Endothelial cell of umbilical vein (primary cell): ENCODE measurements at regions not wholly inside any gene's neighbourhood (a gene's known extent, or its start where the extent isn't known, plus 50 kb on each side); places are given as distances from the start of the nearest gene placed in this dataset.

ENCODE experiments used
- BruUV-seq: library from RNA; stranded (reverse); fragments of 400-500 nt; replicated peaks from 2 replicates; lab custom pipeline; 2021; lab: Mats Ljungman, UMichigan
- CTCF ChIA-PET: fragments of 300-600, 350-600 bp; sonication (Branson Sonifier 250); formaldehyde crosslinking; loops from one replicate; lab custom pipeline; 2021; ENCODE audit warnings: antibody characterized with exemption, inconsistent platforms; lab: Charles Lee
- POLR2A ChIA-PET: fragments of 300-600, 350-600 bp; sonication (Branson Sonifier 250); formaldehyde crosslinking; loops from one replicate; lab custom pipeline; 2021; ENCODE audit warnings: antibody characterized with exemption, inconsistent platforms; lab: Charles Lee
- DNase-seq: peaks from one replicate; pipeline ENCODE4 v3.0.0-alpha.2; 2011; ENCODE audit warnings: low read depth, low spot score
- FAIRE-seq: peaks from 2 replicates; lab custom pipeline; 2011; peaks lifted over from hg19 to GRCh38; lab: Jason Lieb, UNC
- H2AFZ ChIP-seq: 2 replicates; pipeline ENCODE4 v1.6.0; 2012; ENCODE audit warnings: low read depth, low read length, control low read depth, inconsistent platforms
- H3K27ac ChIP-seq: 2 replicates; pipeline ENCODE4 v1.5.1; 2011; ENCODE audit warnings: low read depth, mild to moderate bottlenecking, control low read depth, low read length, moderate library complexity; ENCODE audit not compliant: insufficient read depth
- H3K27me3 ChIP-seq, 2 experiments: 2 replicates each; pipeline versions ENCODE4 v1.6.0 to v1.6.1; 2011; ENCODE audit warnings: low read length in 2 of 2, mixed read lengths in 1 of 2; ENCODE audit not compliant: control insufficient read depth in 2 of 2, insufficient read depth in 2 of 2
- H3K36me3 ChIP-seq, 2 experiments: 2 replicates in 1 of 2; 3 replicates in 1 of 2; pipeline ENCODE4 v1.5.1; 2011; ENCODE audit warnings: low read length in 2 of 2, mild to moderate bottlenecking in 1 of 2, moderate library complexity in 1 of 2; ENCODE audit not compliant: control insufficient read depth in 2 of 2, insufficient read depth in 2 of 2; ENCODE audit errors: extremely low read depth in 1 of 2
- H3K4me1 ChIP-seq: 3 replicates; pipeline ENCODE4 v1.5.1; 2011; ENCODE audit warnings: mild to moderate bottlenecking, low read length; ENCODE audit not compliant: control insufficient read depth, insufficient read depth; ENCODE audit errors: extremely low read depth
- H3K4me2 ChIP-seq: 2 replicates; pipeline ENCODE4 v1.6.1; 2011; ENCODE audit warnings: low read length, control low read depth, mixed read lengths; ENCODE audit not compliant: insufficient read depth
- H3K4me3 ChIP-seq, 3 experiments: fragments of 200-600 bp in 1 of 3; sonication (generic), shearing (Covaris generic) in 1 of 3; replicated peaks in 1 of 3; 2 replicates each; pipeline ENCODE4 v1.5.1; 2011 to 2016; ENCODE audit warnings: control low read depth in 3 of 3, low read length in 3 of 3, mild to moderate bottlenecking in 2 of 3, inconsistent platforms in 1 of 3, low read depth in 1 of 3, moderate library complexity in 1 of 3; ENCODE audit not compliant: insufficient read depth in 1 of 3
- H3K79me2 ChIP-seq: 2 replicates; pipeline ENCODE4 v1.6.0; 2012; ENCODE audit warnings: low read length, inconsistent platforms; ENCODE audit not compliant: control insufficient read depth, insufficient read depth
- H3K9ac ChIP-seq: replicated peaks from 2 replicates; pipeline ENCODE3; 2011; ENCODE audit warnings: low read length, control low read depth; ENCODE audit not compliant: insufficient read depth; ENCODE audit errors: extremely low read depth
- H3K9me1 ChIP-seq: replicated peaks from 3 replicates; pipeline ENCODE4 v1.6.0; 2011; ENCODE audit warnings: mild to moderate bottlenecking, low read length; ENCODE audit not compliant: control insufficient read depth, insufficient read depth; ENCODE audit errors: extremely low read depth
- H3K9me3 ChIP-seq: replicated peaks from 2 replicates; pipeline ENCODE4 v1.5.1; 2012; ENCODE audit warnings: low read length, inconsistent platforms; ENCODE audit not compliant: control insufficient read depth, insufficient read depth
- H4K20me1 ChIP-seq: replicated peaks from 2 replicates; pipeline ENCODE3; 2011; ENCODE audit warnings: mild to moderate bottlenecking, low read length; ENCODE audit not compliant: control insufficient read depth, insufficient read depth; ENCODE audit errors: extremely low read depth
- EZH2 ChIP-seq: IDR thresholded peaks from 2 replicates; pipeline ENCODE4 v1.6.1; 2012; ENCODE audit warnings: borderline replicate concordance, low read depth, mild to moderate bottlenecking, moderate library complexity, low read length, inconsistent platforms; ENCODE audit not compliant: severe bottlenecking
- FOS ChIP-seq: IDR thresholded peaks from 2 replicates; pipeline ENCODE4 v1.6.1; 2011; ENCODE audit warnings: mild to moderate bottlenecking, low read length, moderate library complexity, borderline replicate concordance; ENCODE audit not compliant: insufficient read depth
- GATA2 ChIP-seq: IDR thresholded peaks from 2 replicates; pipeline ENCODE4 v1.7.0; 2011; ENCODE audit warnings: low read depth, mild to moderate bottlenecking, moderate library complexity, mixed read lengths, low read length; ENCODE audit not compliant: insufficient read length, insufficient read depth
- JUN ChIP-seq: IDR thresholded peaks from 2 replicates; pipeline ENCODE4 v1.6.1; 2011; ENCODE audit warnings: borderline replicate concordance, low read depth; ENCODE audit not compliant: insufficient read length, insufficient read depth
- MYC ChIP-seq: IDR thresholded peaks from one replicate; pipeline ENCODE4 v1.6.1; 2011; ENCODE audit warnings: mild to moderate bottlenecking, low read depth, low read length
- POLR2A ChIP-seq: IDR thresholded peaks from 2 replicates; pipeline ENCODE4 v1.6.1; 2012; ENCODE audit warnings: low read depth, mild to moderate bottlenecking, control low read depth, low read length
- POLR2AphosphoS5 ChIP-seq: IDR thresholded peaks from 2 replicates; pipeline ENCODE4 v1.6.1; 2012; ENCODE audit warnings: low read depth, mild to moderate bottlenecking, control low read depth, low read length, moderate library complexity; ENCODE audit not compliant: insufficient read depth
- dilution Hi-C: fragments of 300-500 bp; cut with MboI; formaldehyde crosslinking; loops from one replicate; pipeline ENCODE4 v1.15.0; 2019; ENCODE audit warnings: low sequenced_read_pairs; ENCODE audit not compliant: extremely low pct_ligation_motif_present
- intact Hi-C: fragments of 100-400 bp; cut with micrococcal nuclease; formaldehyde crosslinking; loops from one replicate; pipeline ENCODE4 v1.10.0; 2022
- TF ChIP-seq, protein P1 (sequence below): IDR thresholded peaks from 2 replicates; pipeline ENCODE4 v1.6.1; 2011; ENCODE audit not compliant: insufficient read depth, insufficient read length
- TF ChIP-seq, protein P2 (sequence below), 2 donors: IDR thresholded peaks; 1 replicate in 1 of 2; 2 replicates in 1 of 2; pipeline ENCODE4 v1.5.1; 2011; ENCODE audit warnings: low read length in 2 of 2, mild to moderate bottlenecking in 2 of 2, moderate library complexity in 2 of 2, control low read depth in 1 of 2, inconsistent platforms in 1 of 2, low read depth in 1 of 2; ENCODE audit not compliant: insufficient read depth in 1 of 2; ENCODE audit errors: extremely low read depth in 1 of 2

DNA sequence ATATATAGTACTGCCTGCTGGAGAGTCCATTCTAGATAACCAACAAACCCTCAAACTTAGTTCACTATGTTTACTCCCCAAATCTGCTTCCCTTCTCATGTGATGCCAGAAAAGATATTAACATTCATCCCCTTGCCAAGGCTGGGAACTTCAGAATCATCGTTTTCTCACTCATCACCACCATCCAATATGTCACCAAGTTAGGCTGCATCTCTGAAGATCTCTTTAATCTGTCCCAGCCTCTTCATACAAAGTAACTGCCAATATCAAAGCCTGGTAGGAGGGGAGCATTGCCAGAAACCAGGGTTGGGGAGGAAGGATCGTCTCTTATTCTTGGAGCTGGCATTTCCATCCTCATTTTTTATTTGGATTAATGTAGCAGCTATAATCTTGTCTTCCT lies 71.6 kb downstream of the XCL2 start:
- H3K4me2 ChIP-seq, result no peak overlapping the region
- DNase-seq, result no peak
- no peaks in the 10 kb centered on the region for H3K9me1 ChIP-seq
- H3K27me3 ChIP-seq, result no peaks in the 10 kb centered on the region
- H3K27ac ChIP-seq, result no peak overlapping the region
- ChIA-PET POLR2A (no interaction called here), CTCF (no interaction called here)
- BruUV-seq, result no TSS peak
- H3K79me2 ChIP-seq, result no peaks in the 10 kb centered on the region
- dilution Hi-C loops (no loop called here), intact Hi-C loops (no loop called here)
- H3K4me1 ChIP-seq, result no peaks in the 10 kb centered on the region
- no peak for FAIRE-seq
- H4K20me1 ChIP-seq, result no peaks in the 10 kb centered on the region
- no peak overlapping the region for H3K9ac ChIP-seq
- no peak overlapping the region for H2AFZ ChIP-seq
- H3K4me3 ChIP-seq, result no peak overlapping the region
- no peaks in the 10 kb centered on the region for H3K9me3 ChIP-seq
- no peak for TF ChIP-seq FOS
- no peak for TF ChIP-seq MYC
- TF ChIP-seq EZH2, result no peak
- TF ChIP-seq POLR2AphosphoS5, result no peak
- no peak for TF ChIP-seq JUN
- TF ChIP-seq GATA2, result no peak
- TF ChIP-seq POLR2A, result no peak
- no peaks in the 10 kb centered on the region for H3K36me3 ChIP-seq

DNA sequence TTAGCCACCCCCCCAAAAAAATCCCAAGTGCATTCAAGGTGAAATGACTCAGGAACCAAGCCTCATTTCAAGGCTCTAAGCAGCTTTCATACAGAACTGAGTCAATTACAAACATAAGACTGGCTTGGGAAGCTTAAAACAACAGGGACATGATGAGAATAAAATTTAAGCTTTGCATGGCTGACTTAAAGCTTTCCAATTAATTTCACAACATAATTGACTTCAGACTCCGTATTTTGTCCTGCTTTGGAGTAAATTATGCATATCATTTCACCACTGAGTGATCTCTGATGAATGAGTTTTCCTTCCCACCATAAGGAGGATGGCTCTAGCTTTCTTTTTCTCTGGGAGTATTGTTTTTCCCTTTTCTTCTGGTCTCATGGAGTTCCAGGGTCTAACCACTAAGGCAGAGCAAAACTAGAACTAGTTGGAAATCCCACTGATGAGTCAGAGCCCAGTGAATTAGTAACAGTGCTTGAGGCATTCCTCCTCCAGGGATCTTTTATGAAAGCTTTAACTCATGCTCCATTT lies 72.8 kb downstream of the XCL2 start:
- Histone ChIP-seq H4K20me1 (no peaks in the 10 kb centered on the region), H3K4me3 (no peak overlapping the region), H3K4me1 (no peaks in the 10 kb centered on the region), H3K9ac (no peak overlapping the region), H3K9me1 (no peaks in the 10 kb centered on the region), H3K4me2 (no peak overlapping the region), H3K79me2 (no peaks in the 10 kb centered on the region), H3K9me3 (no peaks in the 10 kb centered on the region), H3K27ac (no peak overlapping the region), H3K27me3 (no peaks in the 10 kb centered on the region), H3K36me3 (no peaks in the 10 kb centered on the region), H2AFZ (no peak overlapping the region)
- intact Hi-C loops (no loop called here), dilution Hi-C loops (no loop called here)
- DNase-seq (no peak), FAIRE-seq (no peak)
- no peak for TF ChIP-seq GATA2
- TF ChIP-seq MYC, result no peak
- TF ChIP-seq FOS, result no peak
- no peak for TF ChIP-seq JUN
- TF ChIP-seq POLR2A, result no peak
- no peak for TF ChIP-seq POLR2AphosphoS5
- no peak for TF ChIP-seq EZH2
- TF ChIP-seq, protein P1, sequence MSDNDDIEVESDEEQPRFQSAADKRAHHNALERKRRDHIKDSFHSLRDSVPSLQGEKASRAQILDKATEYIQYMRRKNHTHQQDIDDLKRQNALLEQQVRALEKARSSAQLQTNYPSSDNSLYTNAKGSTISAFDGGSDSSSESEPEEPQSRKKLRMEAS, result no peak
- TF ChIP-seq, protein P2, sequence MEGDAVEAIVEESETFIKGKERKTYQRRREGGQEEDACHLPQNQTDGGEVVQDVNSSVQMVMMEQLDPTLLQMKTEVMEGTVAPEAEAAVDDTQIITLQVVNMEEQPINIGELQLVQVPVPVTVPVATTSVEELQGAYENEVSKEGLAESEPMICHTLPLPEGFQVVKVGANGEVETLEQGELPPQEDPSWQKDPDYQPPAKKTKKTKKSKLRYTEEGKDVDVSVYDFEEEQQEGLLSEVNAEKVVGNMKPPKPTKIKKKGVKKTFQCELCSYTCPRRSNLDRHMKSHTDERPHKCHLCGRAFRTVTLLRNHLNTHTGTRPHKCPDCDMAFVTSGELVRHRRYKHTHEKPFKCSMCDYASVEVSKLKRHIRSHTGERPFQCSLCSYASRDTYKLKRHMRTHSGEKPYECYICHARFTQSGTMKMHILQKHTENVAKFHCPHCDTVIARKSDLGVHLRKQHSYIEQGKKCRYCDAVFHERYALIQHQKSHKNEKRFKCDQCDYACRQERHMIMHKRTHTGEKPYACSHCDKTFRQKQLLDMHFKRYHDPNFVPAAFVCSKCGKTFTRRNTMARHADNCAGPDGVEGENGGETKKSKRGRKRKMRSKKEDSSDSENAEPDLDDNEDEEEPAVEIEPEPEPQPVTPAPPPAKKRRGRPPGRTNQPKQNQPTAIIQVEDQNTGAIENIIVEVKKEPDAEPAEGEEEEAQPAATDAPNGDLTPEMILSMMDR (IDR thresholded peaks at IDR 0.05; ENCODE audit: extremely low read depth in 1 of 2, insufficient read depth in 1 of 2, low read depth in 1 of 2, low read length in 2 of 2), result no peak
- ChIA-PET POLR2A (no interaction called here), CTCF (interaction anchor here (0.8 to 0.9 kb wide), 2 partner anchors 32 to 128 kb away, joined by 3 to 4 read pairs; no protein-coding TSS in a partner anchor)
- BruUV-seq, result no TSS peak
